ENCODE measurements at regions not wholly inside any gene's neighbourhood (a gene's known extent, or its start where the extent isn't known, plus 50 kb on each side); places are given as distances from the start of the nearest gene placed in this dataset.

DNA sequence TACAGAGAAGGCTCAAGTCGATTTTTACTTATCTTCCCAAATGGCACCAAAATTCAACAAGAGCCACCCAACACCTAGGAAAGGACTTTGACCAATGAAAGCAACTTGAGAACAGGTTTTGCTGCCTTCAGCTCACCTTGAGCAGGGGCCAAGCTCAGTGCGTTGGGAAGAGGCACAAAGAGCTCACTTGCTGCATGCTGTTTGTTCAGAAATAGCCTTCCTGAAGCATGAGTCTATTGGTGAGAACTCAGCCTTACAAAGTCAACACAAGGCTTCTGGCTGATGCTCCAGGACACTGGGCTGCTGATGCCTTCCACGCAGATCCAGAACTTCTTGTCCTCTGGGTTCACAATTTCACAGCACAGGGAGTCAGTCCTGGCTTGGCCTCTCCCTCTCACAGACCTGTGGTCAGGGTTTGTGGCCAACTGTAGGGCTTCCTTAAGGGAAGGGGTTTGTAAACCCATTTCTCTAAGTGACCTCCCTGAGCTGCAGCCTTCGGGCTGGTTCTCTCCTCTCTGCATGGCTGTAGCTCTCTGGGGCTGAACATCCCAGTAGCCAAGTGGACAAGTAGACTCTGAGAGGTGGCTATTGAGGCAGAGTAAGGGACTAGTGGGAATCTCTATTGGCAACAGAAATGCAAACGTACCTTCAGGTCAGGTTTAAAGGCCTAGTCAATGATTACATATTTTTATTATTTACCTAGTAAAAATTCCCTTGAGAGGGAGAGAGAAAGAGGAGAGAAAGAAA, 124.7 kb upstream of the GATA6 start:
- no peak for TF ChIP-seq EZH2 (IDR thresholded peaks at IDR 0.05; ENCODE audit: insufficient read depth, low read length)
- TF ChIP-seq, protein P1, sequence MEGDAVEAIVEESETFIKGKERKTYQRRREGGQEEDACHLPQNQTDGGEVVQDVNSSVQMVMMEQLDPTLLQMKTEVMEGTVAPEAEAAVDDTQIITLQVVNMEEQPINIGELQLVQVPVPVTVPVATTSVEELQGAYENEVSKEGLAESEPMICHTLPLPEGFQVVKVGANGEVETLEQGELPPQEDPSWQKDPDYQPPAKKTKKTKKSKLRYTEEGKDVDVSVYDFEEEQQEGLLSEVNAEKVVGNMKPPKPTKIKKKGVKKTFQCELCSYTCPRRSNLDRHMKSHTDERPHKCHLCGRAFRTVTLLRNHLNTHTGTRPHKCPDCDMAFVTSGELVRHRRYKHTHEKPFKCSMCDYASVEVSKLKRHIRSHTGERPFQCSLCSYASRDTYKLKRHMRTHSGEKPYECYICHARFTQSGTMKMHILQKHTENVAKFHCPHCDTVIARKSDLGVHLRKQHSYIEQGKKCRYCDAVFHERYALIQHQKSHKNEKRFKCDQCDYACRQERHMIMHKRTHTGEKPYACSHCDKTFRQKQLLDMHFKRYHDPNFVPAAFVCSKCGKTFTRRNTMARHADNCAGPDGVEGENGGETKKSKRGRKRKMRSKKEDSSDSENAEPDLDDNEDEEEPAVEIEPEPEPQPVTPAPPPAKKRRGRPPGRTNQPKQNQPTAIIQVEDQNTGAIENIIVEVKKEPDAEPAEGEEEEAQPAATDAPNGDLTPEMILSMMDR (IDR thresholded peaks at IDR 0.05; ENCODE audit: insufficient read depth, low read depth, low read length), result no peak

Data from astrocyte (in vitro differentiated cells and primary cell).